Trophoblast cell (in vitro differentiated cells and primary cell): ENCODE measurements at regions not wholly inside any gene's neighbourhood (a gene's known extent, or its start where the extent isn't known, plus 50 kb on each side); places are given as distances from the start of the nearest gene placed in this dataset.
A peak's percentile ranks its signal among the peaks of the same experiment; 100 is the strongest.

Experiments
- DNase-seq, 2 donors: peaks; one replicate each; pipeline ENCODE4 v3.0.0-alpha.2; 2016
- H2AFZ ChIP-seq: 2 replicates; pipeline ENCODE4 v1.6.1; 2013; ENCODE audit warnings: low read length, moderate library complexity, mild to moderate bottlenecking; ENCODE audit not compliant: insufficient read depth, poor library complexity
- H2AK5ac ChIP-seq: 2 replicates; pipeline ENCODE4 v1.6.1; 2013; ENCODE audit warnings: mild to moderate bottlenecking, low read length
- H2BK120ac ChIP-seq: 2 replicates; pipeline ENCODE4 v1.6.1; 2013; ENCODE audit warnings: low read length, mild to moderate bottlenecking, moderate library complexity; ENCODE audit not compliant: insufficient read depth, poor library complexity
- H2BK12ac ChIP-seq: 2 replicates; pipeline ENCODE4 v1.6.1; 2013; ENCODE audit warnings: mild to moderate bottlenecking, low read length, moderate library complexity
- H2BK5ac ChIP-seq: 2 replicates; pipeline ENCODE4 v1.6.1; 2013; ENCODE audit warnings: low read length, low read depth, moderate library complexity, mild to moderate bottlenecking; ENCODE audit not compliant: poor library complexity
- H3K14ac ChIP-seq: 2 replicates; pipeline ENCODE4 v1.6.1; 2013; ENCODE audit warnings: mild to moderate bottlenecking, low read length
- H3K18ac ChIP-seq: 2 replicates; pipeline ENCODE4 v1.6.1; 2013; ENCODE audit warnings: mild to moderate bottlenecking, low read length
- H3K23ac ChIP-seq: 2 replicates; pipeline ENCODE4 v1.6.1; 2013; ENCODE audit warnings: low read length
- H3K27ac ChIP-seq: 2 replicates; pipeline ENCODE4 v1.5.1; 2013; ENCODE audit warnings: low read depth, mild to moderate bottlenecking, inconsistent platforms, low read length, moderate library complexity
- H3K27me3 ChIP-seq: 2 replicates; pipeline ENCODE4 v1.6.1; 2013; ENCODE audit warnings: inconsistent platforms, mild to moderate bottlenecking, low read length, moderate library complexity; ENCODE audit not compliant: insufficient read depth
- H3K36me3 ChIP-seq, 2 experiments: 1 replicate in 1 of 2; 2 replicates in 1 of 2; pipeline ENCODE4 v1.6.1; 2013; ENCODE audit warnings: low read length in 2 of 2, mild to moderate bottlenecking in 2 of 2, moderate library complexity in 1 of 2; ENCODE audit not compliant: insufficient read depth in 2 of 2, control insufficient read depth in 1 of 2
- H3K4ac ChIP-seq: 2 replicates; pipeline ENCODE4 v1.6.1; 2013; ENCODE audit warnings: low read depth, mild to moderate bottlenecking, low read length, moderate library complexity
- H3K4me1 ChIP-seq, 2 experiments: 1 replicate in 1 of 2; 2 replicates in 1 of 2; pipeline ENCODE4 v1.6.1; 2013; ENCODE audit warnings: low read length in 2 of 2, mild to moderate bottlenecking in 2 of 2, moderate library complexity in 1 of 2; ENCODE audit not compliant: insufficient read depth in 2 of 2, control insufficient read depth in 1 of 2
- H3K4me2 ChIP-seq: 2 replicates; pipeline ENCODE4 v1.6.1; 2013; ENCODE audit warnings: inconsistent platforms, mild to moderate bottlenecking, low read length, moderate library complexity
- H3K4me3 ChIP-seq: 2 replicates; pipeline ENCODE4 v1.5.1; 2013; ENCODE audit warnings: mild to moderate bottlenecking, low read depth, low read length, inconsistent platforms
- H3K79me1 ChIP-seq: one replicate; pipeline ENCODE4 v1.6.1; 2013; ENCODE audit warnings: low read length
- H3K79me2 ChIP-seq: 2 replicates; pipeline ENCODE4 v1.6.1; 2013; ENCODE audit warnings: low read length, mild to moderate bottlenecking; ENCODE audit not compliant: control insufficient read depth, insufficient read depth, poor library complexity
- H3K9ac ChIP-seq: 2 replicates; pipeline ENCODE4 v1.6.1; 2013; ENCODE audit warnings: mild to moderate bottlenecking, low read length
- H3K9me3 ChIP-seq: 2 replicates; pipeline ENCODE4 v1.6.1; 2013; ENCODE audit warnings: low read depth, mild to moderate bottlenecking, control low read depth, inconsistent platforms, low read length; ENCODE audit not compliant: insufficient read depth
- H4K12ac ChIP-seq: 2 replicates; pipeline ENCODE4 v1.6.1; 2013; ENCODE audit warnings: low read depth, mild to moderate bottlenecking, low read length, moderate library complexity
- H4K8ac ChIP-seq: 2 replicates; pipeline ENCODE4 v1.6.1; 2013; ENCODE audit warnings: low read depth, mild to moderate bottlenecking, low read length, moderate library complexity
- H4K91ac ChIP-seq: one replicate; pipeline ENCODE4 v1.6.1; 2013; ENCODE audit warnings: low read depth, mild to moderate bottlenecking, low read length, moderate library complexity
- WGBS: extraction: QIAGEN DNeasy Blood & Tissue Kit; methylation state at CpG from one replicate; pipeline ENCODE4 v1.1.7; 2013; ENCODE audit warnings: missing lambda C conversion rate; ENCODE audit not compliant: insufficient read length, insufficient coverage; ENCODE audit errors: extremely low coverage; 5-methylcytosine and 5-hydroxymethylcytosine counted together

GRCh38 chr14:94938016-94938415 is 168.1 kb upstream of the GSC start:
- no CpG with 5 or more reads among the region's 2 CpGs for WGBS
- Histone ChIP-seq H3K14ac (no peak overlapping the region), H4K8ac (no peak overlapping the region), H3K27me3 (no peaks in the 10 kb centered on the region), H4K12ac (no peak overlapping the region), H3K4me2 (no peak overlapping the region), H2BK12ac (no peak overlapping the region), H3K9me3 (peaks cover 6% of the 10 kb centered on the region), H3K4me3 (peak overlapping the region; percentile 34), H2BK120ac (no peak overlapping the region), H3K79me2 (no peaks in the 10 kb centered on the region), H3K27ac (no peak overlapping the region), H3K4me1 (no peaks in the 10 kb centered on the region), H3K23ac (peak overlapping the region; percentile 91), H2AFZ (no peak overlapping the region), H3K9ac (no peak overlapping the region), H2AK5ac (no peak overlapping the region), H3K18ac (no peak overlapping the region), H3K4ac (no peak overlapping the region), H4K91ac (no peak overlapping the region), H2BK5ac (no peak overlapping the region), H3K36me3 (no peaks in the 10 kb centered on the region), H3K79me1 (no peaks in the 10 kb centered on the region)
- no peak for DNase-seq

GRCh38 chr14:94936901-94937685 is 167.2 kb upstream of the GSC start:
- Histone ChIP-seq H3K14ac (no peak overlapping the region), H3K79me2 (no peaks in the 10 kb centered on the region), H2BK120ac (no peak overlapping the region), H3K4ac (no peak overlapping the region), H2BK5ac (no peak overlapping the region), H2BK12ac (no peak overlapping the region), H4K91ac (no peak overlapping the region), H3K27me3 (no peaks in the 10 kb centered on the region), H3K27ac (no peak overlapping the region), H3K23ac (no peak overlapping the region), H3K18ac (no peak overlapping the region), H3K36me3 (no peaks in the 10 kb centered on the region), H3K9ac (no peak overlapping the region), H3K4me1 (no peaks in the 10 kb centered on the region), H4K12ac (no peak overlapping the region), H4K8ac (no peak overlapping the region), H3K4me2 (no peak overlapping the region), H3K9me3 (peaks cover 6% of the 10 kb centered on the region), H3K4me3 (no peak overlapping the region), H3K79me1 (no peaks in the 10 kb centered on the region), H2AK5ac (no peak overlapping the region), H2AFZ (no peak overlapping the region)
- WGBS, result no CpG with 5 or more reads among the region's 24 CpGs
- DNase-seq, result no peak

- no CpG with 5 or more reads among the region's 26 CpGs for WGBS
- H3K9ac ChIP-seq, result no peak overlapping the region
These were observed 166.5 kb upstream of the GSC start for GRCh38 chr14:94936401-94936892.

GRCh38 chr14:94935706-94936300 is 165.9 kb upstream of the GSC start:
- Histone ChIP-seq H4K8ac (no peak overlapping the region), H2AFZ (no peak overlapping the region), H4K91ac (no peak overlapping the region), H3K27ac (no peak overlapping the region), H3K9ac (no peak overlapping the region), H3K36me3 (no peaks in the 10 kb centered on the region), H3K4me2 (no peak overlapping the region), H2BK120ac (no peak overlapping the region), H2BK12ac (no peak overlapping the region), H3K27me3 (no peaks in the 10 kb centered on the region), H3K9me3 (peaks cover 5% of the 10 kb centered on the region), H3K79me2 (no peaks in the 10 kb centered on the region), H3K14ac (no peak overlapping the region), H3K4me1 (no peaks in the 10 kb centered on the region), H3K18ac (no peak overlapping the region), H2BK5ac (no peak overlapping the region), H3K23ac (no peak overlapping the region), H3K4ac (no peak overlapping the region), H3K79me1 (no peaks in the 10 kb centered on the region), H3K4me3 (no peak overlapping the region), H4K12ac (no peak overlapping the region), H2AK5ac (no peak overlapping the region)
- DNase-seq, result no peak
- WGBS, result no CpG with 5 or more reads among the region's 13 CpGs

More at GRCh38 chr14:94936401-94936892, 166.5 kb upstream of the GSC start:
- no peaks in the 10 kb centered on the region for H3K27me3 ChIP-seq
- H3K23ac ChIP-seq, result no peak overlapping the region
- no peak overlapping the region for H2BK12ac ChIP-seq
- H2BK5ac ChIP-seq, result no peak overlapping the region
- no peak overlapping the region for H3K27ac ChIP-seq
- H3K4me3 ChIP-seq, result no peak overlapping the region
- H3K9me3 ChIP-seq, result peaks cover 5% of the 10 kb centered on the region
- H3K4ac ChIP-seq, result no peak overlapping the region
- H4K91ac ChIP-seq, result no peak overlapping the region
- H4K8ac ChIP-seq, result no peak overlapping the region
- no peak overlapping the region for H2AFZ ChIP-seq
- no peaks in the 10 kb centered on the region for H3K36me3 ChIP-seq
- H3K18ac ChIP-seq, result no peak overlapping the region
- DNase-seq, result no peak
- H3K4me2 ChIP-seq, result no peak overlapping the region
- no peak overlapping the region for H2AK5ac ChIP-seq
- no peak overlapping the region for H4K12ac ChIP-seq
- H2BK120ac ChIP-seq, result no peak overlapping the region
- H3K14ac ChIP-seq, result no peak overlapping the region
- no peaks in the 10 kb centered on the region for H3K4me1 ChIP-seq
- H3K79me1 ChIP-seq, result no peaks in the 10 kb centered on the region
- H3K79me2 ChIP-seq, result no peaks in the 10 kb centered on the region
